Uterus (tissue), 3 donors: ENCODE measurements at regions not wholly inside any gene's neighbourhood (a gene's known extent, or its start where the extent isn't known, plus 50 kb on each side); places are given as distances from the start of the nearest gene placed in this dataset.

Source experiments
- DNase-seq, 2 donors: peaks; one replicate each; pipeline ENCODE4 v3.0.0-alpha.2; 2019 to 2020
- H3K27ac ChIP-seq, 2 donors: fragments of 200-600 bp; sonication (generic); 1 replicate in 1 of 2; 2 replicates in 1 of 2; pipeline ENCODE4 v1.5.1; 2016 to 2018
- H3K27me3 ChIP-seq, 2 donors: fragments of 200-600 bp; sonication (generic); one replicate each; pipeline ENCODE4 v1.5.1; 2018 to 2019; ENCODE audit warnings: control low read depth in 1 of 2
- H3K36me3 ChIP-seq, 2 donors: fragments of 200-600 bp; sonication (generic); one replicate each; pipeline ENCODE4 v1.5.1; 2019; ENCODE audit warnings: control low read depth in 1 of 2
- H3K4me1 ChIP-seq, 2 donors: fragments of 200-600 bp; sonication (generic); one replicate each; pipeline ENCODE4 v1.5.1; 2018 to 2019; ENCODE audit warnings: control low read depth in 1 of 2
- H3K4me3 ChIP-seq, 2 donors: fragments of 200-600 bp; sonication (generic); 1 replicate in 1 of 2; 2 replicates in 1 of 2; pipeline ENCODE4 v1.5.1; 2018 to 2019; ENCODE audit warnings: mild to moderate bottlenecking in 1 of 2
- H3K9me3 ChIP-seq, 2 donors: fragments of 200-600 bp; sonication (generic); one replicate each; pipeline ENCODE4 v1.5.1; 2019; ENCODE audit warnings: control low read depth in 1 of 2
- POLR2A ChIP-seq, 2 donors: fragments of 450-650 bp; IDR thresholded peaks; one replicate each; pipeline ENCODE4 v1.6.1; 2016; ENCODE audit warnings: antibody characterized with exemption in 2 of 2, mild to moderate bottlenecking in 1 of 2, moderate library complexity in 1 of 2
- intact Hi-C: fragments of 100-400 bp; cut with DNase I; formaldehyde crosslinking; loops from one replicate; pipeline ENCODE4 v1.15.1; 2023; ENCODE audit warnings: low total_unique reads
- TF ChIP-seq, protein P1 (sequence below), 4 experiments: fragments of 200-600 bp in 2 of 4; fragments of 450-650 bp in 2 of 4; sonication (generic) in 2 of 4; IDR thresholded peaks; one replicate each; pipeline ENCODE4 v1.5.1; 2016 to 2019; ENCODE audit warnings: antibody characterized with exemption in 4 of 4, mild to moderate bottlenecking in 2 of 4, moderate library complexity in 1 of 4
- donor health status: DM: yes; HTN: yes; CAD: no.

DNA sequence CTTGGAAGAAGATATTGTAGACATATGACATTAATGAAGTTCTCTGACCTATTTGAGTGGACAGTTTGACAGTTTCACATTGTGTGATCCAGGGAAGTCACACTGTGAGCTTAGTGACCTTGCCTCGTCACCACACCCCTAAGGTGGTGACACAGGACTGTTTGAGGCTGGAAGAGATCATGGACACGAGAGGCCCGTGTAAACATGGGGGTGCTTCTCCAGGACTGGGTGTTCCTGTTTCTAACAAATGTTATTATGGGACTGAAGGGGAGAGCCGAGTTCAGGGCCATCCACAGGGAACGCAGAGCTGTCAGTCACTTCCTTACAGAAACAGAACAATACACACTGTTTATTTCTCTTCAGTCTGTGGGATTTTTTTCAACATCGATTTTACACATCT is 96.5 kb upstream of the DNAJC19 start:
- Histone ChIP-seq H3K27me3 (no peaks in the 10 kb centered on the region), H3K4me1 (no peaks in the 10 kb centered on the region), H3K9me3 (no peaks in the 10 kb centered on the region), H3K4me3 (no peak overlapping the region), H3K27ac (no peak overlapping the region), H3K36me3 (no peaks in the 10 kb centered on the region)
- intact Hi-C loops, result no loop called here
- no peak for TF ChIP-seq POLR2A (IDR thresholded peaks at IDR 0.05)
- TF ChIP-seq, protein P1, sequence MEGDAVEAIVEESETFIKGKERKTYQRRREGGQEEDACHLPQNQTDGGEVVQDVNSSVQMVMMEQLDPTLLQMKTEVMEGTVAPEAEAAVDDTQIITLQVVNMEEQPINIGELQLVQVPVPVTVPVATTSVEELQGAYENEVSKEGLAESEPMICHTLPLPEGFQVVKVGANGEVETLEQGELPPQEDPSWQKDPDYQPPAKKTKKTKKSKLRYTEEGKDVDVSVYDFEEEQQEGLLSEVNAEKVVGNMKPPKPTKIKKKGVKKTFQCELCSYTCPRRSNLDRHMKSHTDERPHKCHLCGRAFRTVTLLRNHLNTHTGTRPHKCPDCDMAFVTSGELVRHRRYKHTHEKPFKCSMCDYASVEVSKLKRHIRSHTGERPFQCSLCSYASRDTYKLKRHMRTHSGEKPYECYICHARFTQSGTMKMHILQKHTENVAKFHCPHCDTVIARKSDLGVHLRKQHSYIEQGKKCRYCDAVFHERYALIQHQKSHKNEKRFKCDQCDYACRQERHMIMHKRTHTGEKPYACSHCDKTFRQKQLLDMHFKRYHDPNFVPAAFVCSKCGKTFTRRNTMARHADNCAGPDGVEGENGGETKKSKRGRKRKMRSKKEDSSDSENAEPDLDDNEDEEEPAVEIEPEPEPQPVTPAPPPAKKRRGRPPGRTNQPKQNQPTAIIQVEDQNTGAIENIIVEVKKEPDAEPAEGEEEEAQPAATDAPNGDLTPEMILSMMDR (IDR thresholded peaks at IDR 0.05), result no peak
- DNase-seq, result no peak

DNA sequence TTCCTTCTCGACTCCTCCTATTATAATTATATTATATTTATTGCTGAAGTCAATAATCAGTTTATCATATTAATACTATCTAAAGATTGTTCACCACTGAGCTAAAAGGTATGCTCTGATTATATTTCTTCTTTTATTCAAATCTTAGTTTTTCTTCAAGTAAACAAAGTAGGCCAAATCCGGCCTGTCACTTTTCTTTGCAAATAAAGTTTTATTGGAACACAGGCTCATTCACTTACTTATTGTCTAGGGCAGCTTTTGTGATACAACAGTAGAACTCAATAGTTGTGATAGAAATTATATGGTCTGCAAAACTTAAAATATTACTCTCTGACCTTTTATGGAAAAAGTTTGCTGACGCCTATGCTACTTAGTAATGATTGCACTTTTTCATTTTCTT is 92.4 kb upstream of the DNAJC19 start:
- Histone ChIP-seq H3K27me3 (no peaks in the 10 kb centered on the region), H3K9me3 (no peaks in the 10 kb centered on the region), H3K4me1 (no peaks in the 10 kb centered on the region), H3K27ac (no peak overlapping the region), H3K4me3 (no peak overlapping the region), H3K36me3 (no peaks in the 10 kb centered on the region)
- no peak for DNase-seq
- intact Hi-C loops, result no loop called here
- TF ChIP-seq, protein P1 (IDR thresholded peaks at IDR 0.05), result no peak
- TF ChIP-seq POLR2A (IDR thresholded peaks at IDR 0.05), result no peak

DNA sequence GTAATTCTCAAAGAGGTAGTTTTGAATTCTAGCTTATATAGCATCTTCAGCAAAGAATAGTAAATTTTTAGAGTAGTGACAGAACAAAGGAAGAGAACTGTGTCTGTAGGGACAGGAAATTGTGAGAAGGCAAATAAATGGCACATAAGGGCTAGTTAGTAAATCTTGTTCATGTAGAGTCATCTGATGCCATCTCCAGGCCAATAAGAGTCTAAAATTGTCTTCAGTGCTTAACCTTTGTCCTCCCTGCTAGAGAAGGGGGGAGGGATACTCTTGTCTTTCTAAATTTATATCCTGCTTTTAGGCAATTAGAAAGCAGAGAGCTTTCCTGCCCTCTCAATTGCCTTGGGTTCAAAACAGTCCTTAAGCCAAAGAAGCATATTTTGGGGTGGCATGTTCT is 87.0 kb upstream of the DNAJC19 start:
- DNase-seq, result no peak
- Histone ChIP-seq H3K27me3 (no peaks in the 10 kb centered on the region), H3K36me3 (no peaks in the 10 kb centered on the region), H3K4me3 (no peak overlapping the region), H3K27ac (no peak overlapping the region), H3K9me3 (no peaks in the 10 kb centered on the region), H3K4me1 (no peaks in the 10 kb centered on the region)
- no peak for TF ChIP-seq POLR2A (IDR thresholded peaks at IDR 0.05)
- TF ChIP-seq, protein P1 (IDR thresholded peaks at IDR 0.05), result no peak
- intact Hi-C loops, result no loop called here

DNA sequence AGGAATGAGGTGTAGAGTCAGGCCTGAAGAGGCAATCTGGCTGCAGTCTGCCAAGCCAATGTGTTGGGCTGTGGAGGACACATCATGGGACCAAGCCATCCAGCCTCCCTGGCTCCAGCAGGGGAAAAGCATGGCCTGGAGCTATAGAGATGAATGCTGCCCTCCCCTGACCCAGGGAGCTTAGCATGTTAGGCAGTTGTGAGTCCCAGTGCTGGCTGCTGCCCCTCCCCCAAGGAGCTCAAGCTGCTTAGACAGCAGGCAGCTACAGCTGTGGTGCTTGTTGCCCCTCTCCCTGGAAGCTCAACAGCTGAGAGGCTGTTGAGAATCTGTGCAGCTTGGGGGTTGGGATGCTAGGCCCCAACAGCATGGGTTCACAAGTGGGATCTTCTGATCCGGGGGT is 85.6 kb upstream of the DNAJC19 start:
- TF ChIP-seq, protein P1 (IDR thresholded peaks at IDR 0.05), result no peak
- no peak for TF ChIP-seq POLR2A (IDR thresholded peaks at IDR 0.05)
- no peaks in the 10 kb centered on the region for H3K27me3 ChIP-seq
- H3K9me3 ChIP-seq, result no peaks in the 10 kb centered on the region
- DNase-seq, result no peak
- H3K4me3 ChIP-seq, result no peak overlapping the region
- H3K27ac ChIP-seq, result no peak overlapping the region
- H3K4me1 ChIP-seq, result no peaks in the 10 kb centered on the region
- no peaks in the 10 kb centered on the region for H3K36me3 ChIP-seq
- intact Hi-C loops, result no loop called here

DNA sequence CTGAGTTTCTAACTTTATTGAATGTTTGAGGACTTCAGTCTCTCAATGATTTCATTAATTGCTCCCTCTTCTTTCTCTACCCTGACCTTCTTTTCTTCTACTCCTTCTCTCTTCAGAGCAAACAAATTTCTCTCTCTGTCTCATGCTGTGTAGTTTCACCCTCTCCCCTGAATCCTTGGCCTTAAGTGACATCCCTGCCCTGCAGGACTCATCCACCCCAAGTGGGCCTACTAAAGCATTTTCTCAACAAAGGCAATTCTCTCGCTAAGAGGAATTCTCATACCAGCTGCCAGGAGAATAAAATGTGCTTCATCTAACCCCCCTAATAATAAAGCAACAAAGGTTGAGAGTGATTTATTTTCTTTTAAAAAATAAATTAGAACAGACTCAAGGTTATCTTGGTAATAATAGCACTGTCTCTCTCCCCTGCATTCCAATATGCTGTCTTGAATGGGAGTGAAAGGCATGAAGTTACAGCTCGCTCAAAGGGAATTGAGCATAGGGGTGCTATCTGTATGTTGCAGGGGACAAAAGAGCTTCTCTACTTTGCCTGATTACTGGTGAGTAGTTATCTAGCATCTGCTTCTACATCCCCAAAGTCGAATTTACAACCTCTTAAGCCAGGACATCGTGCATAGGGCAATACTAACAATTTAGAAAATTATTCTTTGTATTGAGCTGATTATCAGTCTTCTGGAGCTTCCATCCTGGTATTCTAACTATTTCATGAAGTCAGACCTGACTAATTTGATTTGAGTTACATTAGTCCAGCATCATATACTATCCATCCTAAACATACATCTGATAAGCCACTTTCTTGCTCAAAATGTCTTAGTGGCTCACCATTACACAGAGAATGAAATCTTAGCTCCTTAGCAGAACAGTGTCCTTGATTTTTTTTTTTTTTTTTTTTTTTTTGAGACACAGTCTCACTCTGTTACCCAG is 76.9 kb upstream of the DNAJC19 start:
- no peak for DNase-seq
- TF ChIP-seq POLR2A (IDR thresholded peaks at IDR 0.05), result no peak
- TF ChIP-seq, protein P1 (IDR thresholded peaks at IDR 0.05), result no peak
- H3K36me3 ChIP-seq, result no peaks in the 10 kb centered on the region
- no peaks in the 10 kb centered on the region for H3K4me1 ChIP-seq
- no peaks in the 10 kb centered on the region for H3K27me3 ChIP-seq
- intact Hi-C loops, result no loop called here
- no peaks in the 10 kb centered on the region for H3K9me3 ChIP-seq
- no peak overlapping the region for H3K27ac ChIP-seq
- H3K4me3 ChIP-seq, result no peak overlapping the region
